ENCODE measurements at regions not wholly inside any gene's neighbourhood (a gene's known extent, or its start where the extent isn't known, plus 50 kb on each side); places are given as distances from the start of the nearest gene placed in this dataset.

DNA sequence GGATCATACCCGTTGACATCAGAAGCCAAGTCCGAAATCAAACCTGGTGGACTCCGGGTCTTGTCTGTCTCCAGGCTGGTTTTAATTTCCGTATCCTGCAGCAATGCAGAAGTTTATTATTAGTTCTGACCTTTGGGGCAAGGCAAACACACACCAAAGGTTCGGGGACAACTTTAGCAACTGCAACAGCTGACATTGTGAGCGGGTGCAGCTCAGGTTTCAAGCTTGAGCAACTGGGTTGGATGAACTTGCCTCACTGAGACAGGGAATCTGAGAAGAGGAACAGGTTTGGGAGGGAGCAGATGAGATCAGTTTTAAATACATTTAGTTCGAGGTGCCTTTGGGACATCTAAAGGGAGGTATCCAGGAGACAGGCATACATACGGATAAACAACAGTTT lies 110.7 kb downstream of the GNL3L start:
- TF ChIP-seq CTCF (IDR thresholded peaks at IDR 0.05; ENCODE audit: control extremely low read depth in 1 of 3, insufficient read depth in 1 of 3, low read depth in 1 of 3, low read length in 3 of 3) = no peak
- no peak for TF ChIP-seq EZH2 (IDR thresholded peaks at IDR 0.05; ENCODE audit: low read depth, low read length, severe bottlenecking)
- no peak for TF ChIP-seq POLR2AphosphoS5 (IDR thresholded peaks at IDR 0.05; ENCODE audit: low read depth, low read length)
- no peak for TF ChIP-seq SP1 (IDR thresholded peaks at IDR 0.05; ENCODE audit: low read depth, low read length)
- TF ChIP-seq POLR2A (IDR thresholded peaks at IDR 0.05; ENCODE audit: control extremely low read depth in 1 of 2, low read depth in 2 of 2, low read length in 2 of 2) = no peak
- TF ChIP-seq ATF2 (IDR thresholded peaks at IDR 0.05; ENCODE audit: low read length) = no peak
- TF ChIP-seq KDM5A (IDR thresholded peaks at IDR 0.05; ENCODE audit: low read length) = no peak

Measured in H1 (cell line).